ENCODE measurements at regions not wholly inside any gene's neighbourhood (a gene's known extent, or its start where the extent isn't known, plus 50 kb on each side); places are given as distances from the start of the nearest gene placed in this dataset.
A peak's percentile ranks its signal among the peaks of the same experiment; 100 is the strongest.

DNA sequence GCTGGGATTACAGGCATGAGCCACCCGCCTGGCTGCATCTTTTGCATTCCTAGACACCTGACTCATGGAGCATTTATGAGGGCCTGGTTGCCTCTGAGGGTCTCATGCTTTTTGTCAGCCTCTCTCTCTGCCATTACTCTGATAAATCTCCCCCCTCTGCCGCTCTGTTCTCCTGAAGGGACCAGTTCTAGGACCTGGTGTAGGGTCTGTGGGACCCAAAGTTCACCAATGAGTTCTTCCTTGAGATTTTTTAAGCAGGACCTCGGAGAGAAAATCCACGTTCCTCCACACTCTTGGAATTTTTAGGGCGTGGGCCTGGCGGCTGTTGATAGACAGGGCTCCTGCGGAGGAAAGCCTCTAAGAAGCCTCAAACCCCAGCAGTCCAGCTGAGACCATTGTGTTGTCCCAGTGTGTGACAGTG is 91.9 kb upstream of the ERRFI1 start:
- TF ChIP-seq TAF1 (IDR thresholded peaks at IDR 0.05; ENCODE audit: low read depth) (no peak), YY1 (IDR thresholded peaks at IDR 0.05; ENCODE audit: low read depth) (no peak), CEBPB (IDR thresholded peaks at IDR 0.05) (no peak), RAD21 (IDR thresholded peaks at IDR 0.05; ENCODE audit: low read depth) (no peak), CREB1 (IDR thresholded peaks at IDR 0.05; ENCODE audit: low read depth) (no peak), TEAD4 (IDR thresholded peaks at IDR 0.05) (peak; percentile 71)
- TF ChIP-seq, protein P1, sequence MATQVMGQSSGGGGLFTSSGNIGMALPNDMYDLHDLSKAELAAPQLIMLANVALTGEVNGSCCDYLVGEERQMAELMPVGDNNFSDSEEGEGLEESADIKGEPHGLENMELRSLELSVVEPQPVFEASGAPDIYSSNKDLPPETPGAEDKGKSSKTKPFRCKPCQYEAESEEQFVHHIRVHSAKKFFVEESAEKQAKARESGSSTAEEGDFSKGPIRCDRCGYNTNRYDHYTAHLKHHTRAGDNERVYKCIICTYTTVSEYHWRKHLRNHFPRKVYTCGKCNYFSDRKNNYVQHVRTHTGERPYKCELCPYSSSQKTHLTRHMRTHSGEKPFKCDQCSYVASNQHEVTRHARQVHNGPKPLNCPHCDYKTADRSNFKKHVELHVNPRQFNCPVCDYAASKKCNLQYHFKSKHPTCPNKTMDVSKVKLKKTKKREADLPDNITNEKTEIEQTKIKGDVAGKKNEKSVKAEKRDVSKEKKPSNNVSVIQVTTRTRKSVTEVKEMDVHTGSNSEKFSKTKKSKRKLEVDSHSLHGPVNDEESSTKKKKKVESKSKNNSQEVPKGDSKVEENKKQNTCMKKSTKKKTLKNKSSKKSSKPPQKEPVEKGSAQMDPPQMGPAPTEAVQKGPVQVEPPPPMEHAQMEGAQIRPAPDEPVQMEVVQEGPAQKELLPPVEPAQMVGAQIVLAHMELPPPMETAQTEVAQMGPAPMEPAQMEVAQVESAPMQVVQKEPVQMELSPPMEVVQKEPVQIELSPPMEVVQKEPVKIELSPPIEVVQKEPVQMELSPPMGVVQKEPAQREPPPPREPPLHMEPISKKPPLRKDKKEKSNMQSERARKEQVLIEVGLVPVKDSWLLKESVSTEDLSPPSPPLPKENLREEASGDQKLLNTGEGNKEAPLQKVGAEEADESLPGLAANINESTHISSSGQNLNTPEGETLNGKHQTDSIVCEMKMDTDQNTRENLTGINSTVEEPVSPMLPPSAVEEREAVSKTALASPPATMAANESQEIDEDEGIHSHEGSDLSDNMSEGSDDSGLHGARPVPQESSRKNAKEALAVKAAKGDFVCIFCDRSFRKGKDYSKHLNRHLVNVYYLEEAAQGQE (IDR thresholded peaks at IDR 0.05; ENCODE audit: low read depth): no peak
- TF ChIP-seq, protein P2, sequence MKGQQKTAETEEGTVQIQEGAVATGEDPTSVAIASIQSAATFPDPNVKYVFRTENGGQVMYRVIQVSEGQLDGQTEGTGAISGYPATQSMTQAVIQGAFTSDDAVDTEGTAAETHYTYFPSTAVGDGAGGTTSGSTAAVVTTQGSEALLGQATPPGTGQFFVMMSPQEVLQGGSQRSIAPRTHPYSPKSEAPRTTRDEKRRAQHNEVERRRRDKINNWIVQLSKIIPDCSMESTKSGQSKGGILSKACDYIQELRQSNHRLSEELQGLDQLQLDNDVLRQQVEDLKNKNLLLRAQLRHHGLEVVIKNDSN (IDR thresholded peaks at IDR 0.05): no peak

All from Ishikawa (cell line).